Neuronal stem cell (in vitro differentiated cells): ENCODE measurements at regions not wholly inside any gene's neighbourhood (a gene's known extent, or its start where the extent isn't known, plus 50 kb on each side); places are given as distances from the start of the nearest gene placed in this dataset.
A peak's percentile ranks its signal among the peaks of the same experiment; 100 is the strongest.

ENCODE experiments used
- DNase-seq: peaks from one replicate; pipeline ENCODE4 v3.0.0-alpha.2; 2013; ENCODE audit warnings: low spot score
- H2AFZ ChIP-seq: one replicate; pipeline ENCODE4 v1.6.1; 2013; ENCODE audit warnings: mild to moderate bottlenecking, low read length, inconsistent platforms
- H2AK5ac ChIP-seq: 2 replicates; pipeline ENCODE4 v1.6.1; 2013; ENCODE audit warnings: low read depth, mild to moderate bottlenecking, inconsistent platforms, low read length, moderate library complexity, mixed read lengths
- H2BK120ac ChIP-seq: 2 replicates; pipeline ENCODE4 v1.6.1; 2013; ENCODE audit warnings: low read depth, mild to moderate bottlenecking, inconsistent platforms, low read length, moderate library complexity, mixed read lengths
- H2BK12ac ChIP-seq: one replicate; pipeline ENCODE4 v1.6.1; 2013; ENCODE audit warnings: low read length, inconsistent platforms
- H2BK15ac ChIP-seq: 2 replicates; pipeline ENCODE4 v1.6.1; 2013; ENCODE audit warnings: mild to moderate bottlenecking, low read length, inconsistent platforms, mixed read lengths
- H2BK5ac ChIP-seq: one replicate; pipeline ENCODE4 v1.6.1; 2013; ENCODE audit warnings: inconsistent platforms, mild to moderate bottlenecking, low read length, moderate library complexity
- H3K14ac ChIP-seq: one replicate; pipeline ENCODE4 v1.6.1; 2013; ENCODE audit warnings: low read length, inconsistent platforms
- H3K18ac ChIP-seq: 2 replicates; pipeline ENCODE4 v1.6.1; 2013; ENCODE audit warnings: low read length, inconsistent platforms
- H3K23ac ChIP-seq: 2 replicates; pipeline ENCODE4 v1.6.1; 2013; ENCODE audit warnings: low read depth, mild to moderate bottlenecking, mixed read lengths, low read length, inconsistent platforms; ENCODE audit not compliant: poor library complexity
- H3K27ac ChIP-seq: replicated peaks from 3 replicates; pipeline ENCODE4 v1.5.1; 2013; ENCODE audit warnings: low read length, inconsistent platforms
- H3K27me3 ChIP-seq, 3 experiments: 2 replicates each; pipeline ENCODE4 v1.6.1; 2013; ENCODE audit warnings: low read length in 3 of 3, mild to moderate bottlenecking in 2 of 3, inconsistent platforms in 1 of 3, low read depth in 1 of 3, mixed read lengths in 1 of 3, moderate library complexity in 1 of 3; ENCODE audit not compliant: control insufficient read depth in 3 of 3, insufficient read depth in 3 of 3
- H3K36me3 ChIP-seq, 2 donors: replicated peaks in 1 of 2; 2 replicates each; pipeline ENCODE4 v1.6.1; 2013; ENCODE audit warnings: low read length in 2 of 2; ENCODE audit not compliant: control insufficient read depth in 2 of 2, insufficient read depth in 2 of 2
- H3K4ac ChIP-seq: 2 replicates; pipeline ENCODE4 v1.6.1; 2013; ENCODE audit warnings: inconsistent platforms, mild to moderate bottlenecking, low read length, moderate library complexity
- H3K4me1 ChIP-seq, 2 donors: 1 replicate in 1 of 2; 2 replicates in 1 of 2; pipeline ENCODE4 v1.6.1; 2013; ENCODE audit warnings: low read length in 2 of 2, low read depth in 1 of 2; ENCODE audit not compliant: control insufficient read depth in 2 of 2, insufficient read depth in 1 of 2
- H3K4me2 ChIP-seq: one replicate; pipeline ENCODE4 v1.6.1; 2013; ENCODE audit warnings: mild to moderate bottlenecking, low read length, inconsistent platforms; ENCODE audit not compliant: insufficient read depth, poor library complexity, severe bottlenecking
- H3K4me3 ChIP-seq, 2 donors: 2 replicates each; pipeline ENCODE4 v1.5.1; 2013; ENCODE audit warnings: low read length in 2 of 2, mild to moderate bottlenecking in 2 of 2, inconsistent platforms in 1 of 2, moderate library complexity in 1 of 2
- H3K79me1 ChIP-seq: one replicate; pipeline ENCODE4 v1.6.1; 2013; ENCODE audit warnings: low read depth, mild to moderate bottlenecking, inconsistent platforms, low read length, moderate library complexity
- H3K9ac ChIP-seq: one replicate; pipeline ENCODE4 v1.6.1; 2013; ENCODE audit warnings: mild to moderate bottlenecking, low read depth, low read length, inconsistent platforms; ENCODE audit not compliant: poor library complexity
- H3K9me3 ChIP-seq, 2 donors: replicated peaks in 1 of 2; 2 replicates each; pipeline versions ENCODE3 to v1.6.1; 2013; ENCODE audit warnings: low read length in 2 of 2, mild to moderate bottlenecking in 2 of 2, inconsistent platforms in 1 of 2, low read depth in 1 of 2, mixed read lengths in 1 of 2, moderate library complexity in 1 of 2; ENCODE audit not compliant: control insufficient read depth in 2 of 2, insufficient read depth in 1 of 2
- H4K8ac ChIP-seq: one replicate; pipeline ENCODE4 v1.6.1; 2013; ENCODE audit warnings: low read depth, mild to moderate bottlenecking, inconsistent platforms, low read length, moderate library complexity
- H4K91ac ChIP-seq: one replicate; pipeline ENCODE4 v1.6.1; 2013; ENCODE audit warnings: low read length, low read depth, mild to moderate bottlenecking, inconsistent platforms; ENCODE audit not compliant: poor library complexity
- WGBS, 2 donors: extraction: QIAGEN DNeasy Blood & Tissue Kit; methylation state at CpG; one replicate each; pipeline ENCODE4 v1.1.7; 2013; ENCODE audit warnings: missing lambda C conversion rate in 2 of 2, mixed read lengths in 1 of 2; ENCODE audit not compliant: insufficient read length in 2 of 2, insufficient replicate concordance in 1 of 2; ENCODE audit errors: extremely low coverage in 2 of 2; 5-methylcytosine and 5-hydroxymethylcytosine counted together

DNA sequence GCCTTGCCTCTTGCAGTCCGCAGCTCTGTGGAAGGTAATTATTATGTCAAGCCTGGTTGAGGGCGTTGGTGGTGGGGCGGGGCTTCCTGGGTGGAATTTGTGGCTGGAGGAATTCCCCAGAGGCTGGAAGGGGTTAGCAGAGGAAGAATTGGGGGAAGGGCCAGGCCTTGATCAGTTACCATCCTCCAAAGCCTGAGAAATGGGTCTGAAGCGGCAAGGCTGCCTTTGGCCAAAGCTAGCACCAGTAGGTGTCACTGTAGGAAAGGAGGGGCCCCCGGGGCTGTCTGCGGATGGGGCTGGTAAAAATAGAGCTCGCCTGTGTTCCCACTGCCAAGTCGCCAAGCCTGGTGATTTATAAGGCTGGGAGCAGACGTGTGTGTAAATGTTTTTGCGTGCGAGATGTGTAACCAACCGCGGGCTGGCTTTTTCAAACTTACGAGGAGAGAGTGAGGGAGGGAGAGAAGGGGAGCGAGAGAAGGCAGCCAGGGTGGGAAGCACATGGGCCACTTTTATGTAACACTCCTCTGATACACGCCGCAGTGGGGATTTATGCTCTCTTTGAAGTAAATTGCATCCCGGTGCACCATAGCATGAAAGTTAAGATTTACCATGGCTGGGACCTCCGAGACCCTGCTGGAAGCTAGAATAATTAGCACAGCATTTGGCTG is 367.0 kb downstream of the BCOR start:
- Histone ChIP-seq H3K14ac (peak overlapping the region; percentile 38), H3K23ac (no peak overlapping the region), H2BK5ac (no peak overlapping the region), H2BK15ac (no peak overlapping the region), H2BK12ac (no peak overlapping the region), H3K9ac (no peak overlapping the region), H3K4me3 (no peak overlapping the region), H2AFZ (peak overlapping the region; percentile 44), H3K4me2 (no peak overlapping the region), H3K27ac (no peak overlapping the region), H4K91ac (no peak overlapping the region), H2AK5ac (peak overlapping the region; percentile 46), H3K36me3 (no peaks in the 10 kb centered on the region), H3K79me1 (no peaks in the 10 kb centered on the region), H2BK120ac (no peak overlapping the region), H3K18ac (peak overlapping the region; percentile 64), H3K4me1 (peaks cover 7 to 8% of the 10 kb centered on the region in 2 donors), H4K8ac (no peak overlapping the region), H3K9me3 (peaks cover 0 to 5% of the 10 kb centered on the region in 2 donors), H3K27me3 (peaks cover 0 to 14% (median 0%) of the 10 kb centered on the region in 3 experiments), H3K4ac (no peak overlapping the region)
- DNase-seq, result peak; percentile 21
- no CpG with 5 or more reads among the region's 19 CpGs for WGBS, 2 donors

DNA sequence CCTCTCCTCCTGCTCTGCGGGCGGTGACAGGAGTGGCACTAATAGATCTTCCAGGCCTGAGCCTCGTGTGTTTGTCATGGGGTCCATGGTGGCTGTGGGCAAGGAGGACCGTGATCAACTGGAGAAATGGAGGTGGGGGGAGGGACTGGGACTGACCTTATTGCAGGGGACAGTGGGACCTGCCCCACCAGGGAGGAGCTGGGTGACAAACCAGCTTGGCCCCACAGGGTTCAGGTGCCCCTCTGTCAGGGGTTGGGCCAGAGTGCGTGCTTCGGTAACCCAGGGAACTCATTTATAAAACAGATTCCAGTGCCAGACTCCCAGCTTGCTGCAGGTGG is 366.5 kb downstream of the BCOR start:
- H3K4me2 ChIP-seq, result peak overlapping the region; percentile 11
- DNase-seq, result no peak
- peak overlapping the region; percentile 44 for H2AFZ ChIP-seq
- H3K23ac ChIP-seq, result no peak overlapping the region
- H3K36me3 ChIP-seq, result no peaks in the 10 kb centered on the region
- peak overlapping the region; percentile 46 for H2AK5ac ChIP-seq
- H3K9ac ChIP-seq, result no peak overlapping the region
- no peak overlapping the region for H2BK5ac ChIP-seq
- H3K4ac ChIP-seq, result no peak overlapping the region
- no peak overlapping the region for H3K27ac ChIP-seq
- H3K4me3 ChIP-seq, result no peak overlapping the region
- no CpG with 5 or more reads among the region's 6 CpGs for WGBS, 2 donors
- no peaks in the 10 kb centered on the region for H3K79me1 ChIP-seq
- peaks cover 0 to 5% of the 10 kb centered on the region in 2 donors for H3K9me3 ChIP-seq
- peak overlapping the region; percentile 64 for H3K18ac ChIP-seq
- H2BK120ac ChIP-seq, result no peak overlapping the region
- H3K27me3 ChIP-seq, result peaks cover 0 to 10% (median 0%) of the 10 kb centered on the region in 3 experiments
- H4K91ac ChIP-seq, result no peak overlapping the region
- H3K4me1 ChIP-seq, result peaks cover 7 to 8% of the 10 kb centered on the region in 2 donors
- H2BK15ac ChIP-seq, result no peak overlapping the region
- no peak overlapping the region for H2BK12ac ChIP-seq
- H4K8ac ChIP-seq, result no peak overlapping the region
- H3K14ac ChIP-seq, result peak overlapping the region; percentile 38

DNA sequence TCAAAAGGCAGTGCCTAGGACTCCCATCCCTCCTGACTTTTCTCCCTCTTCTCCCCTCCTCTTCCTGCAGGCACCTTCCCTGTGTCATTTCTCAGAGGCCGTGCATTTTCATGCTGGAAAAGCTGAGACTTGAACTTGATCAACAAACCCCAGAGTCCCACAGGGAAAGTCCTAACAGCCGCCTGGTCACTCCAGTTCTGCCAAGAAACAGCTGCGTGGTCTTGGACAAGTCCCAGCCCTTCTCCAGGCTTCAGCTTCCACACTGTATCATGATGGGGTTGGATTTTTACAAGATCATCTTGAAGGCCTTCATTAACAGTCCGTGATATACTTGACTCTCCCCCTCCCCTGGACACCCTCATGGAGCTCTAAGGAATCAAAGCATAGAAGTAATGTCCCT is 366.0 kb downstream of the BCOR start:
- Histone ChIP-seq H2BK5ac (no peak overlapping the region), H4K91ac (no peak overlapping the region), H3K4me2 (no peak overlapping the region), H2AK5ac (no peak overlapping the region), H3K27me3 (peaks cover 0 to 9% (median 0%) of the 10 kb centered on the region in 3 experiments), H2BK120ac (no peak overlapping the region), H3K14ac (no peak overlapping the region), H3K9me3 (peaks cover 0 to 5% of the 10 kb centered on the region in 2 donors), H2BK12ac (no peak overlapping the region), H3K4ac (no peak overlapping the region), H3K36me3 (no peaks in the 10 kb centered on the region), H3K4me1 (peaks cover 7 to 8% of the 10 kb centered on the region in 2 donors), H3K79me1 (no peaks in the 10 kb centered on the region), H3K23ac (no peak overlapping the region), H3K4me3 (no peak overlapping the region), H2BK15ac (no peak overlapping the region), H4K8ac (no peak overlapping the region), H3K9ac (no peak overlapping the region), H2AFZ (no peak overlapping the region), H3K27ac (no peak overlapping the region), H3K18ac (no peak overlapping the region)
- no CpG with 5 or more reads among the region's 4 CpGs for WGBS, 2 donors
- DNase-seq, result no peak

DNA sequence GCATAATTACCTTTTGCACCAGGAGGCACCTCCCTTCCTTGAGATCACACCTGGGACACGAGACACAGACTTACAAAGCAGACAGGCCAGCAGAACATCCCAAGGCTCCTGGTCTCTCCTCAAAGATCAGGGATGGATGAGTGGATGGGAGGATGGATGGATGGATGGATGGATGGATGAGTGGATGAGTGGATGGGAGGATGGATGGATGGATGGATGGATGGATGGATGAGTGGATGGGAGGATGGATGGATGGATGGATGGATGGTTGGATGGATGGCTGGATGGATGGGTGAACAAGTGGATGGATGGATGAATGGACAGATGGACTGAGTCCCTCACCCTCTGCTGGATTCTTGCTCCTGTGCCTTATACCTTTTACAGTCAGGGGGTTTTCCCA is 364.0 kb downstream of the BCOR start:
- Histone ChIP-seq H3K79me1 (no peaks in the 10 kb centered on the region), H3K4ac (no peak overlapping the region), H3K18ac (no peak overlapping the region), H3K27me3 (peaks cover 0 to 6% (median 0%) of the 10 kb centered on the region in 3 experiments), H2AFZ (no peak overlapping the region), H3K9me3 (peaks cover 0 to 2% of the 10 kb centered on the region in 2 donors), H4K8ac (no peak overlapping the region), H3K4me3 (no peak overlapping the region), H3K4me2 (no peak overlapping the region), H3K4me1 (peaks cover 7 to 8% of the 10 kb centered on the region in 2 donors), H3K36me3 (no peaks in the 10 kb centered on the region), H3K9ac (no peak overlapping the region), H2BK5ac (no peak overlapping the region), H2AK5ac (no peak overlapping the region), H3K27ac (no peak overlapping the region), H4K91ac (no peak overlapping the region), H3K23ac (no peak overlapping the region), H2BK12ac (no peak overlapping the region), H3K14ac (no peak overlapping the region), H2BK120ac (no peak overlapping the region), H2BK15ac (no peak overlapping the region)
- WGBS, 2 donors, result no CpG with 5 or more reads among the region's 1 CpG
- DNase-seq, result no peak
